Breast epithelium (tissue), 3 donors: ENCODE measurements at regions not wholly inside any gene's neighbourhood (a gene's known extent, or its start where the extent isn't known, plus 50 kb on each side); places are given as distances from the start of the nearest gene placed in this dataset.

Experiments used
- POLR2AphosphoS5 ChIP-seq, 3 donors: sonication (generic); formaldehyde crosslinking; IDR thresholded peaks; one replicate each; pipeline ENCODE4 v1.6.1; 2017; ENCODE audit warnings: antibody characterized with exemption in 3 of 3
- TF ChIP-seq, protein P1 (sequence below), 3 donors: fragments of 450-650 bp; IDR thresholded peaks; one replicate each; pipeline ENCODE4 v1.5.1; 2016 to 2017; ENCODE audit warnings: antibody characterized with exemption in 3 of 3, mild to moderate bottlenecking in 3 of 3, moderate library complexity in 3 of 3

- no peak for TF ChIP-seq POLR2AphosphoS5 (IDR thresholded peaks at IDR 0.05)
- TF ChIP-seq, protein P1, sequence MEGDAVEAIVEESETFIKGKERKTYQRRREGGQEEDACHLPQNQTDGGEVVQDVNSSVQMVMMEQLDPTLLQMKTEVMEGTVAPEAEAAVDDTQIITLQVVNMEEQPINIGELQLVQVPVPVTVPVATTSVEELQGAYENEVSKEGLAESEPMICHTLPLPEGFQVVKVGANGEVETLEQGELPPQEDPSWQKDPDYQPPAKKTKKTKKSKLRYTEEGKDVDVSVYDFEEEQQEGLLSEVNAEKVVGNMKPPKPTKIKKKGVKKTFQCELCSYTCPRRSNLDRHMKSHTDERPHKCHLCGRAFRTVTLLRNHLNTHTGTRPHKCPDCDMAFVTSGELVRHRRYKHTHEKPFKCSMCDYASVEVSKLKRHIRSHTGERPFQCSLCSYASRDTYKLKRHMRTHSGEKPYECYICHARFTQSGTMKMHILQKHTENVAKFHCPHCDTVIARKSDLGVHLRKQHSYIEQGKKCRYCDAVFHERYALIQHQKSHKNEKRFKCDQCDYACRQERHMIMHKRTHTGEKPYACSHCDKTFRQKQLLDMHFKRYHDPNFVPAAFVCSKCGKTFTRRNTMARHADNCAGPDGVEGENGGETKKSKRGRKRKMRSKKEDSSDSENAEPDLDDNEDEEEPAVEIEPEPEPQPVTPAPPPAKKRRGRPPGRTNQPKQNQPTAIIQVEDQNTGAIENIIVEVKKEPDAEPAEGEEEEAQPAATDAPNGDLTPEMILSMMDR (IDR thresholded peaks at IDR 0.05) = no peak
Measured at GRCh38 chr4:3715061-3715854, 50.9 kb upstream of the ADRA2C start.
